Endothelial cell of umbilical vein (primary cell): ENCODE measurements at regions not wholly inside any gene's neighbourhood (a gene's known extent, or its start where the extent isn't known, plus 50 kb on each side); places are given as distances from the start of the nearest gene placed in this dataset.

ENCODE experiments used
- CTCF ChIP-seq, 2 donors: IDR thresholded peaks; 1 replicate in 1 of 2; 2 replicates in 1 of 2; pipeline ENCODE4 v1.5.1; 2011; ENCODE audit warnings: low read length in 2 of 2, mild to moderate bottlenecking in 2 of 2, moderate library complexity in 2 of 2, control low read depth in 1 of 2, inconsistent platforms in 1 of 2, low read depth in 1 of 2; ENCODE audit not compliant: insufficient read depth in 1 of 2; ENCODE audit errors: extremely low read depth in 1 of 2
- EZH2 ChIP-seq: IDR thresholded peaks from 2 replicates; pipeline ENCODE4 v1.6.1; 2012; ENCODE audit warnings: borderline replicate concordance, low read depth, mild to moderate bottlenecking, moderate library complexity, low read length, inconsistent platforms; ENCODE audit not compliant: severe bottlenecking
- FOS ChIP-seq: IDR thresholded peaks from 2 replicates; pipeline ENCODE4 v1.6.1; 2011; ENCODE audit warnings: mild to moderate bottlenecking, low read length, moderate library complexity, borderline replicate concordance; ENCODE audit not compliant: insufficient read depth
- JUN ChIP-seq: IDR thresholded peaks from 2 replicates; pipeline ENCODE4 v1.6.1; 2011; ENCODE audit warnings: borderline replicate concordance, low read depth; ENCODE audit not compliant: insufficient read length, insufficient read depth
- POLR2A ChIP-seq: IDR thresholded peaks from 2 replicates; pipeline ENCODE4 v1.6.1; 2012; ENCODE audit warnings: low read depth, mild to moderate bottlenecking, control low read depth, low read length
- POLR2AphosphoS5 ChIP-seq: IDR thresholded peaks from 2 replicates; pipeline ENCODE4 v1.6.1; 2012; ENCODE audit warnings: low read depth, mild to moderate bottlenecking, control low read depth, low read length, moderate library complexity; ENCODE audit not compliant: insufficient read depth

- TF ChIP-seq CTCF (IDR thresholded peaks at IDR 0.05; ENCODE audit: extremely low read depth in 1 of 2, insufficient read depth in 1 of 2, low read depth in 1 of 2, low read length in 2 of 2) (no peak), POLR2A (no peak), JUN (no peak), POLR2AphosphoS5 (no peak), FOS (no peak), EZH2 (no peak)
Observed at GRCh38 chr1:169009666-169010065, 96.8 kb upstream of the ATP1B1 start.
